ENCODE measurements at regions not wholly inside any gene's neighbourhood (a gene's known extent, or its start where the extent isn't known, plus 50 kb on each side); places are given as distances from the start of the nearest gene placed in this dataset.
"Not testable (repeated sequence)": the region's sequence is repeated elsewhere in the genome, so short reads cannot be mapped to it uniquely, and the experiment has no call there.

GRCh38 chr3:174541708-174542315 is 317.3 kb upstream of the NAALADL2 start:
- DNase-seq (ENCODE audit: low read depth), result no peak

- no peak for DNase-seq (ENCODE audit: low read depth)
These were observed 311.2 kb upstream of the NAALADL2 start for GRCh38 chr3:174547801-174548435.

GRCh38 chr3:174548841-174549623 is 310.1 kb upstream of the NAALADL2 start:
- no peak for DNase-seq (ENCODE audit: low read depth)

GRCh38 chr3:174581558-174581957 is 277.6 kb upstream of the NAALADL2 start:
- DNase-seq (ENCODE audit: low read depth), result no peak

- DNase-seq (ENCODE audit: low read depth), result no peak
These were observed 275.7 kb upstream of the NAALADL2 start for GRCh38 chr3:174583396-174583795.

GRCh38 chr3:174587137-174587536 is 272.0 kb upstream of the NAALADL2 start:
- not testable (repeated sequence) for DNase-seq (ENCODE audit: low read depth)

- DNase-seq (ENCODE audit: low read depth), result no peak
These were observed 262.6 kb upstream of the NAALADL2 start for GRCh38 chr3:174596447-174596982.

GRCh38 chr3:174598885-174599439 is 260.2 kb upstream of the NAALADL2 start:
- no peak for DNase-seq (ENCODE audit: low read depth)

GRCh38 chr3:174613173-174613572 is 246.0 kb upstream of the NAALADL2 start:
- DNase-seq (ENCODE audit: low read depth), result no peak

GRCh38 chr3:174614036-174614435 is 245.1 kb upstream of the NAALADL2 start:
- DNase-seq (ENCODE audit: low read depth), result no peak

GRCh38 chr3:174618368-174619080 is 240.6 kb upstream of the NAALADL2 start:
- DNase-seq (ENCODE audit: low read depth), result no peak

GRCh38 chr3:174619239-174619638 is 239.9 kb upstream of the NAALADL2 start:
- DNase-seq (ENCODE audit: low read depth), result no peak

GRCh38 chr3:174620138-174620537 is 239.0 kb upstream of the NAALADL2 start:
- no peak for DNase-seq (ENCODE audit: low read depth)

GRCh38 chr3:174620855-174621472 is 238.2 kb upstream of the NAALADL2 start:
- no peak for DNase-seq (ENCODE audit: low read depth)

GRCh38 chr3:174633342-174633741 is 225.8 kb upstream of the NAALADL2 start:
- DNase-seq (ENCODE audit: low read depth), result no peak

GRCh38 chr3:174636451-174636850 is 222.7 kb upstream of the NAALADL2 start:
- DNase-seq (ENCODE audit: low read depth), result no peak

GRCh38 chr3:174639406-174639805 is 219.7 kb upstream of the NAALADL2 start:
- DNase-seq (ENCODE audit: low read depth), result no peak

- DNase-seq (ENCODE audit: low read depth), result no peak
These were observed 219.2 kb upstream of the NAALADL2 start for GRCh38 chr3:174639970-174640369.

GRCh38 chr3:174640932-174641331 is 218.2 kb upstream of the NAALADL2 start:
- DNase-seq (ENCODE audit: low read depth), result no peak

GRCh38 chr3:174644287-174644686 is 214.8 kb upstream of the NAALADL2 start:
- no peak for DNase-seq (ENCODE audit: low read depth)

GRCh38 chr3:174651951-174652350 is 207.2 kb upstream of the NAALADL2 start:
- no peak for DNase-seq (ENCODE audit: low read depth)

GRCh38 chr3:174659511-174659910 is 199.6 kb upstream of the NAALADL2 start:
- no peak for DNase-seq (ENCODE audit: low read depth)
